Kidney epithelial cell (primary cell): ENCODE measurements at regions not wholly inside any gene's neighbourhood (a gene's known extent, or its start where the extent isn't known, plus 50 kb on each side); places are given as distances from the start of the nearest gene placed in this dataset.
"Not testable (repeated sequence)": the region's sequence is repeated elsewhere in the genome, so short reads cannot be mapped to it uniquely, and the experiment has no call there.

ENCODE experiments used
- DNase-seq: peaks from one replicate; pipeline ENCODE4 v3.0.0-alpha.2; 2010; ENCODE audit warnings: low read depth
- H3K27me3 ChIP-seq: 2 replicates; pipeline ENCODE4 v1.6.0; 2011; ENCODE audit warnings: low read length; ENCODE audit not compliant: control insufficient read depth, insufficient read depth
- H3K36me3 ChIP-seq: 2 replicates; pipeline ENCODE4 v1.5.1; 2011; ENCODE audit warnings: low read length; ENCODE audit not compliant: control insufficient read depth, insufficient read depth
- H3K4me3 ChIP-seq: 2 replicates; pipeline ENCODE4 v1.5.1; 2011; ENCODE audit warnings: low read depth, mild to moderate bottlenecking, control low read depth, low read length
- TF ChIP-seq, protein P1 (sequence below): IDR thresholded peaks from 2 replicates; pipeline ENCODE4 v1.5.1; 2011; ENCODE audit warnings: mild to moderate bottlenecking, moderate library complexity, low read length, control low read depth, inconsistent platforms; ENCODE audit not compliant: insufficient read depth, poor library complexity, severe bottlenecking

DNA sequence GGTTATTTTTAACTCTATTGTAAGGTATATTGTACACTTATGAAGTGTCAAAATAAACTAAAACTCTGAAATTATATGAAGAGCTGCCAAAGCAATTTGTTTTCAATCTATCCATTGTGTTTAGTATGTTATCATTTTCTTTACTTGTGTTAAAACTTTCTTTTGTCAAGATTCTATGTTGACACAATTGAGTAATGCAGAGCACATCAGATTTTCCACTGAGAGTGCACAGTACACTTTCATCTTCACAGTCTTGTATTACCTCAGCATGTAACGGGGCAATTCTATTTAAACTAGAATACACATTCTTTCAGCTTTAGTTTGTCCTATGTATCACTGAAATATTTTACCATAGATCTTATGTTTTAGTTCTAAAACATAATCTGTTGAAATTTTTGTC lies 304.4 kb upstream of the ZC3H15 start:
- H3K36me3 ChIP-seq: no peaks in the 10 kb centered on the region
- no peak for DNase-seq
- H3K4me3 ChIP-seq: no peak overlapping the region

DNA sequence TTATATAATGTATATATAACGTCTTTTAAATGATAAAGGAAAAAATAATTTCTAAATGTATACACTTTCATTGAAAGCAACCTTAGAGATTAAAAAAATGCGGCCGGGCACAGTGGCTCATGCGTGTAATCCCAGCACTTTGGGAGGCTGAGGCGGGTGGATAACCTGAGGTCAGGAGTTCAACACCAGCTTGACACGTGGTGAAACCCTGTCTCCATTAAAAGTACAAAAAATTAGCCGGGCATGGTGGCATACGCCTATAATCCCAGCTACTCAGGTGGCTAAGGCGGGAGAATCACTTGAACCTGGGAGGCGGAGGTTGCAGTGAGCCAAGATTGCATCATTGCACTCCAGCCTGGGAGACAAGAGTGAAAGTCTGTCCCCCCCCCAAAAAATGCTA lies 303.7 kb upstream of the ZC3H15 start:
- not testable (repeated sequence) for DNase-seq, H3K36me3 ChIP-seq, H3K27me3 ChIP-seq, H3K4me3 ChIP-seq

More for the DNA sequence above, 304.4 kb upstream of the ZC3H15 start:
- no peaks in the 10 kb centered on the region for H3K27me3 ChIP-seq
- TF ChIP-seq, protein P1, sequence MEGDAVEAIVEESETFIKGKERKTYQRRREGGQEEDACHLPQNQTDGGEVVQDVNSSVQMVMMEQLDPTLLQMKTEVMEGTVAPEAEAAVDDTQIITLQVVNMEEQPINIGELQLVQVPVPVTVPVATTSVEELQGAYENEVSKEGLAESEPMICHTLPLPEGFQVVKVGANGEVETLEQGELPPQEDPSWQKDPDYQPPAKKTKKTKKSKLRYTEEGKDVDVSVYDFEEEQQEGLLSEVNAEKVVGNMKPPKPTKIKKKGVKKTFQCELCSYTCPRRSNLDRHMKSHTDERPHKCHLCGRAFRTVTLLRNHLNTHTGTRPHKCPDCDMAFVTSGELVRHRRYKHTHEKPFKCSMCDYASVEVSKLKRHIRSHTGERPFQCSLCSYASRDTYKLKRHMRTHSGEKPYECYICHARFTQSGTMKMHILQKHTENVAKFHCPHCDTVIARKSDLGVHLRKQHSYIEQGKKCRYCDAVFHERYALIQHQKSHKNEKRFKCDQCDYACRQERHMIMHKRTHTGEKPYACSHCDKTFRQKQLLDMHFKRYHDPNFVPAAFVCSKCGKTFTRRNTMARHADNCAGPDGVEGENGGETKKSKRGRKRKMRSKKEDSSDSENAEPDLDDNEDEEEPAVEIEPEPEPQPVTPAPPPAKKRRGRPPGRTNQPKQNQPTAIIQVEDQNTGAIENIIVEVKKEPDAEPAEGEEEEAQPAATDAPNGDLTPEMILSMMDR: no peak

DNA sequence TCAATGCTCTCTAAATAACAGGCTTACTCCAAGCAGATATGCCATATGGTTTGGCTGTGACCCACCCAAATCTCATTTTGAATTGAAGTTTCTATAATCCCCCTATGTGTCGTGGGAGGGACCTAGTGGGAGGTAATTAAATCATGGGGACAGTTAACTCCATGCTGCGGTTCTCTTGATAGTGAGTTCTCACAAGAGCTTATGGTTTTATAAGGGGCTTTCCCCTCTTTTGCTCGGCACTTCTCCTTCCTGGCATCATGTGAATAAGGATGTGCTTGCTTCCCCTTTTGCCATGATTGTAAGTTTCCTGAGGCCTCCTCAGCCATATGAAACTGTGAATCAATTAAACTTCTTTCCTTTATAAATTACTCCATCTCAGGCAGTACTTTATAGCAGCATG lies 302.7 kb upstream of the ZC3H15 start:
- H3K27me3 ChIP-seq: no peaks in the 10 kb centered on the region
- H3K36me3 ChIP-seq: no peaks in the 10 kb centered on the region
- TF ChIP-seq, protein P1: no peak
- no peak overlapping the region for H3K4me3 ChIP-seq
- DNase-seq: no peak

DNA sequence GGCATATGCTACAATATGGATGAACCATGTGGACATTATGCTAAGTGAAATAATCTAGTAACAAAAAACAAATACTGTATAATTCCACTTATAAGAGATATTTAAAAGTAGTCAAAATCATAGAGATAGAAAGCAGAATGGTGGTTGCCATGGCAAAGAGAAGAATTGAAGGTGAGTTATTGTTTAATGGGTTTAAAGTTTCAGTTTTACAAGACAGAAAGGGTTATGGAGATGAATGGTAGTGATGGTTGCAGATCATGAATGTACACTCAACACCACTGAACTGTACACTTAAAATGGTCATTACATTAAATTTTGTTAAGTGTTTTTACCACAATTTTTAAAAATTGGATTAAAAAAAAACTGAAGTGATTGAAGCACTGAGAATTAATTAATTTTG lies 298.2 kb upstream of the ZC3H15 start:
- TF ChIP-seq, protein P1: no peak
- no peak for DNase-seq

DNA sequence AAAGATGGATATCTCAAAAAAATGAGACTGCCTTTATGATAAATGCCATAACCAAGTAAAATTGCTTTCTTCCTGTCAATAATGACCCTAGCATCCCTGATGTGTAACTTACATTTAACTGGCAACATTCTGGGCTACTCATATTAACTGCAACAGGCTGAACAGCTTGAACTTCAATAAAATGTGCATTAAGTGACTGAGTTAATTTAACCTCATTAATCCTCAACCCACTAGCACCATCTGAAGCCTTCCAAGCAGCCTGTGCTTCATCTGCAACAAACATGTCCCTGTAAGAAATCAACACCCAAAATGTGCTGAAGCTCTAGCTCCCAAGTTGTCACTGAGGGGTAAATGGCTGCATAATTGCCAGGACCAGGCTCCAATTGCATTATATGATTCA lies 296.2 kb upstream of the ZC3H15 start:
- no peak overlapping the region for H3K4me3 ChIP-seq
- DNase-seq: no peak
- TF ChIP-seq, protein P1: no peak
- no peaks in the 10 kb centered on the region for H3K36me3 ChIP-seq
- no peaks in the 10 kb centered on the region for H3K27me3 ChIP-seq

More for the DNA sequence above, 298.2 kb upstream of the ZC3H15 start:
- Histone ChIP-seq H3K36me3 (no peaks in the 10 kb centered on the region), H3K27me3 (no peaks in the 10 kb centered on the region), H3K4me3 (no peak overlapping the region)

DNA sequence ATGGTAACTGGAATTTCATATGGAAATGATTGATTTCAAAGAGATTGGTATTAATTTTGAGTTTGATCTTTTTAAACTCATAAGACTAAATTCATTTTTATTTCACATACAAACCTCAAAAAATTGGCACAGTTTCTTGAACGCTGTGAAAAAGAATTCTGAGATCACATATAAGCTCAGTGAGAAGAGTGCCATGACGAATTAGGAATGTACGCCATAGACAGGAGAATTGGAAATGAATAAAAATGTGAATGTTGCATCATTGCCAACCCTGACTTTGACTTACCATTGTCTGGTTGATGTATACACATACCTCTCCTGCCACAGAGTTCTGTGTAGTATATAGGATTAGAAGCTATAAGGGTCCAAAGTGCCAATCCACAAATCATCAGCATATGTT lies 290.4 kb upstream of the ZC3H15 start:
- DNase-seq: no peak
- H3K4me3 ChIP-seq: no peak overlapping the region
- H3K27me3 ChIP-seq: no peaks in the 10 kb centered on the region
- H3K36me3 ChIP-seq: no peaks in the 10 kb centered on the region
- TF ChIP-seq, protein P1: no peak
